ENCODE measurements at regions not wholly inside any gene's neighbourhood (a gene's known extent, or its start where the extent isn't known, plus 50 kb on each side); places are given as distances from the start of the nearest gene placed in this dataset.

DNA sequence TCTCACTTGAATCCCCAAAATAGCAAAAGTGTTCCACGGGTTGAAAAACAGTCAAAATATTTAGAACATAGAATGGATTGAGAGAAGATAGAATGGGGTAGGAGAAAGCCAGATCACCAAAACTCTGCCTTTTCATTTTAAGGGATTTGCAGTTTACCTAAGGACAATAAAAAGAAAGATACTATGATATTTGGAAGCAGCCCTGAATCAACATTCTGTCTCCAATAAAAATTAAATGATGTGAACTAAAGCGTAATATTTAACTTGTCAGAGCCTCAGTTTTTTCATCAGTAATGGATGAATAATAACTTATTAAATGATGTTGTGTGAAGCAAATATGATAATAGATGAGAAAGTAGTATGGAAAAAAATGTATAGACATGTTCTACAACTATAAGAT is 100.2 kb upstream of the REG3G start:
- no peak overlapping the region for H3K4me3 ChIP-seq
- H3F3A ChIP-seq (ENCODE audit: insufficient read depth, low read depth) = no peaks in the 10 kb centered on the region
- no peaks in the 10 kb centered on the region for H3K36me3 ChIP-seq (ENCODE audit: low read depth)
- no peaks in the 10 kb centered on the region for H3K27me3 ChIP-seq (ENCODE audit: insufficient read depth, low read depth)
- H3K9me2 ChIP-seq (ENCODE audit: insufficient read depth) = no peaks in the 10 kb centered on the region
- no peak overlapping the region for H3K27ac ChIP-seq
- H3K79me2 ChIP-seq (ENCODE audit: low read depth) = no peaks in the 10 kb centered on the region
- no peak for DNase-seq
- H3K9me3 ChIP-seq (ENCODE audit: insufficient read depth, low read depth) = no peaks in the 10 kb centered on the region
- H3K4me1 ChIP-seq (replicated peaks; ENCODE audit: insufficient read depth) = no peaks in the 10 kb centered on the region
- H2AFZ ChIP-seq = no peak overlapping the region
- ChIA-PET CTCF (no interaction called here), POLR2A (ENCODE audit: unreplicated experiment) (no interaction called here)
- no peak overlapping the region for H3K4me2 ChIP-seq
- no peak for TF ChIP-seq EZH2 (IDR thresholded peaks at IDR 0.05; ENCODE audit: low read depth)
- TF ChIP-seq, protein P1, sequence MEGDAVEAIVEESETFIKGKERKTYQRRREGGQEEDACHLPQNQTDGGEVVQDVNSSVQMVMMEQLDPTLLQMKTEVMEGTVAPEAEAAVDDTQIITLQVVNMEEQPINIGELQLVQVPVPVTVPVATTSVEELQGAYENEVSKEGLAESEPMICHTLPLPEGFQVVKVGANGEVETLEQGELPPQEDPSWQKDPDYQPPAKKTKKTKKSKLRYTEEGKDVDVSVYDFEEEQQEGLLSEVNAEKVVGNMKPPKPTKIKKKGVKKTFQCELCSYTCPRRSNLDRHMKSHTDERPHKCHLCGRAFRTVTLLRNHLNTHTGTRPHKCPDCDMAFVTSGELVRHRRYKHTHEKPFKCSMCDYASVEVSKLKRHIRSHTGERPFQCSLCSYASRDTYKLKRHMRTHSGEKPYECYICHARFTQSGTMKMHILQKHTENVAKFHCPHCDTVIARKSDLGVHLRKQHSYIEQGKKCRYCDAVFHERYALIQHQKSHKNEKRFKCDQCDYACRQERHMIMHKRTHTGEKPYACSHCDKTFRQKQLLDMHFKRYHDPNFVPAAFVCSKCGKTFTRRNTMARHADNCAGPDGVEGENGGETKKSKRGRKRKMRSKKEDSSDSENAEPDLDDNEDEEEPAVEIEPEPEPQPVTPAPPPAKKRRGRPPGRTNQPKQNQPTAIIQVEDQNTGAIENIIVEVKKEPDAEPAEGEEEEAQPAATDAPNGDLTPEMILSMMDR (conservative IDR thresholded peaks at IDR 0.05) = no peak
- intact Hi-C loops (cut with micrococcal nuclease; ENCODE audit: unreplicated experiment) = no loop called here
- BruUV-seq (replicated peaks) = no TSS peak
- H4K20me1 ChIP-seq (ENCODE audit: insufficient read depth) = no peaks in the 10 kb centered on the region

DNA sequence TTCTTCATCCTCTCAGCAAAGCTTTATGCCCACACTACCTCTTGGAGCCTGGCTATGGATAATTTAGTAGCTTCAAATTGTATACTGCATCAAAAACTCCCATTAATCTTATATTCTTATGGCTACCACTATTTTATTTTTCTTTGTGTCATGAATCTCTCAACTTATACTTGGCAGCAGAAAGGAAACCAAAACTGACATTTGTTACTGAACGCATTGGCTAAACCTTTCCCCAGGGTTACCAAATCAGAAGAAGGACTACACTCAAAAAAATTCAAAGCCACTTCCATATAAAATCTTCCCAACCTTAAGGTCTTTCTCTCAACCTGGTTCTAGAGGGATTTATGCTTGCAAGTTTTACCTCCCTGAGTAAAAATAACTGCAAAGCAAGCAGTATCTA is 97.0 kb upstream of the REG3G start:
- Histone ChIP-seq H3K4me2 (no peak overlapping the region), H3K79me2 (ENCODE audit: low read depth) (no peaks in the 10 kb centered on the region), H3K36me3 (ENCODE audit: low read depth) (no peaks in the 10 kb centered on the region), H2AFZ (no peak overlapping the region), H3K4me1 (replicated peaks; ENCODE audit: insufficient read depth) (no peaks in the 10 kb centered on the region), H3K9me2 (ENCODE audit: insufficient read depth) (no peaks in the 10 kb centered on the region), H4K20me1 (ENCODE audit: insufficient read depth) (no peaks in the 10 kb centered on the region), H3K4me3 (no peak overlapping the region), H3K9me3 (ENCODE audit: insufficient read depth, low read depth) (no peaks in the 10 kb centered on the region), H3K27me3 (ENCODE audit: insufficient read depth, low read depth) (no peaks in the 10 kb centered on the region), H3F3A (ENCODE audit: insufficient read depth, low read depth) (no peaks in the 10 kb centered on the region), H3K27ac (no peak overlapping the region)
- BruUV-seq (replicated peaks) = no TSS peak
- ChIA-PET CTCF (no interaction called here), POLR2A (ENCODE audit: unreplicated experiment) (no interaction called here)
- intact Hi-C loops (cut with micrococcal nuclease; ENCODE audit: unreplicated experiment) = no loop called here
- no peak for DNase-seq
- TF ChIP-seq, protein P1 (conservative IDR thresholded peaks at IDR 0.05) = no peak
- TF ChIP-seq EZH2 (IDR thresholded peaks at IDR 0.05; ENCODE audit: low read depth) = no peak

DNA sequence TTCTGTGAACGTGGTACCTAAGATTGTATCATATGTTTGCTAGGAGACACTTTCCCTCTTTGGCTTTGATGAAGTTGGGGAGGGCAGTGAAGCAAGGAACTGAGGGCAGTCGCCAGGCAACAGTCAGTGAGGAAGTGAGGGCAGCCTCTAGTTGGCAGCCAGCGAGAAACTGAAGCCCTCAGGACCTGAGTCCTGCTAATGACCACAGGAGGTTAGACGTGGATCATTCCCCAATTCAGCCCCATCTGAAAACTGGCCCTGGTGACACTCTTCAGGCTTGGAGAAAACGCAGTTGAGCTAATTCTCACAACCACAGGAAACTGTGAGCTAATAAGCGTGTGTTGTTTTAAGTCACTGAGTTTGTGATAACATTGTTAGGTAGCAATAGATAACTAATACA is 84.5 kb upstream of the REG3G start:
- Histone ChIP-seq H3F3A (ENCODE audit: insufficient read depth, low read depth) (no peaks in the 10 kb centered on the region), H3K4me2 (no peak overlapping the region), H3K27me3 (ENCODE audit: insufficient read depth, low read depth) (no peaks in the 10 kb centered on the region), H4K20me1 (ENCODE audit: insufficient read depth) (no peaks in the 10 kb centered on the region), H3K27ac (no peak overlapping the region), H3K79me2 (ENCODE audit: low read depth) (no peaks in the 10 kb centered on the region), H3K4me1 (replicated peaks; ENCODE audit: insufficient read depth) (no peaks in the 10 kb centered on the region), H3K4me3 (no peak overlapping the region), H3K36me3 (ENCODE audit: low read depth) (no peaks in the 10 kb centered on the region), H2AFZ (no peak overlapping the region), H3K9me2 (ENCODE audit: insufficient read depth) (no peaks in the 10 kb centered on the region), H3K9me3 (ENCODE audit: insufficient read depth, low read depth) (no peaks in the 10 kb centered on the region)
- CTCF ChIA-PET = no interaction called here
- TF ChIP-seq EZH2 (IDR thresholded peaks at IDR 0.05; ENCODE audit: low read depth) = no peak
- TF ChIP-seq, protein P1 (conservative IDR thresholded peaks at IDR 0.05) = no peak
- BruUV-seq (replicated peaks) = no TSS peak
- POLR2A ChIA-PET (ENCODE audit: unreplicated experiment) = no interaction called here
- DNase-seq = no peak
- intact Hi-C loops (cut with micrococcal nuclease; ENCODE audit: unreplicated experiment) = no loop called here

All from PC-9 (cell line).